Keratinocyte (primary cell): ENCODE measurements at regions not wholly inside any gene's neighbourhood (a gene's known extent, or its start where the extent isn't known, plus 50 kb on each side); places are given as distances from the start of the nearest gene placed in this dataset.

Source experiments
- DNase-seq: peaks from one replicate; pipeline ENCODE4 v3.0.0-alpha.2; 2011; ENCODE audit warnings: low read depth, missing footprints, low spot score
- FAIRE-seq: peaks from 2 replicates; lab custom pipeline; 2011; peaks lifted over from hg19 to GRCh38; lab: Jason Lieb, UNC
- H2AFZ ChIP-seq: 2 replicates; pipeline ENCODE4 v1.6.0; 2012; ENCODE audit warnings: low read length, control low read depth, inconsistent platforms; ENCODE audit not compliant: control insufficient read depth
- H3K27ac ChIP-seq: 2 replicates; pipeline ENCODE4 v1.5.1; 2011; ENCODE audit warnings: low read length; ENCODE audit not compliant: control insufficient read depth, insufficient read depth
- H3K27me3 ChIP-seq: 3 replicates; pipeline ENCODE4 v1.6.0; 2011; ENCODE audit warnings: low read length; ENCODE audit not compliant: control insufficient read depth, insufficient read depth; ENCODE audit errors: extremely low read depth
- H3K36me3 ChIP-seq, 2 experiments: 2 replicates in 1 of 2; 3 replicates in 1 of 2; pipeline ENCODE4 v1.5.1; 2011; ENCODE audit warnings: low read length in 2 of 2, mild to moderate bottlenecking in 1 of 2; ENCODE audit not compliant: control insufficient read depth in 2 of 2, insufficient read depth in 2 of 2; ENCODE audit errors: extremely low read depth in 1 of 2
- H3K4me1 ChIP-seq: 3 replicates; pipeline ENCODE4 v1.5.1; 2011; ENCODE audit warnings: low read length; ENCODE audit not compliant: control insufficient read depth, insufficient read depth; ENCODE audit errors: extremely low read depth
- H3K4me2 ChIP-seq: 3 replicates; pipeline ENCODE4 v1.6.0; 2011; ENCODE audit warnings: low read depth, low read length; ENCODE audit not compliant: control insufficient read depth, insufficient read depth; ENCODE audit errors: extremely low read depth
- H3K4me3 ChIP-seq, 3 experiments: fragments of 200-600 bp in 1 of 3; sonication (generic) in 1 of 3; 2 replicates in 2 of 3; 3 replicates in 1 of 3; pipeline ENCODE4 v1.5.1; 2011 to 2016; ENCODE audit warnings: low read length in 3 of 3, mild to moderate bottlenecking in 3 of 3, control low read depth in 2 of 3, inconsistent platforms in 1 of 3, low read depth in 1 of 3, mixed read lengths in 1 of 3, mixed run types in 1 of 3, moderate library complexity in 1 of 3; ENCODE audit not compliant: control insufficient read depth in 2 of 3, insufficient read depth in 2 of 3; ENCODE audit errors: extremely low read depth in 1 of 3
- H3K79me2 ChIP-seq: 2 replicates; pipeline ENCODE4 v1.6.0; 2012; ENCODE audit warnings: low read length; ENCODE audit not compliant: control insufficient read depth, insufficient read depth
- H3K9ac ChIP-seq: 3 replicates; pipeline ENCODE4 v1.6.0; 2011; ENCODE audit warnings: low read length; ENCODE audit not compliant: control insufficient read depth, insufficient read depth; ENCODE audit errors: extremely low read depth
- H3K9me1 ChIP-seq: 3 replicates; pipeline ENCODE4 v1.6.0; 2011; ENCODE audit warnings: low read length; ENCODE audit not compliant: control insufficient read depth, insufficient read depth; ENCODE audit errors: extremely low read depth
- H3K9me3 ChIP-seq: 2 replicates; pipeline ENCODE4 v1.5.1; 2012; ENCODE audit warnings: low read depth, low read length; ENCODE audit not compliant: control insufficient read depth
- H4K20me1 ChIP-seq: 3 replicates; pipeline ENCODE4 v1.6.0; 2011; ENCODE audit warnings: low read length; ENCODE audit not compliant: control insufficient read depth, insufficient read depth; ENCODE audit errors: extremely low read depth
- CTCF ChIP-seq, 3 experiments: IDR thresholded peaks in 1 of 3; conservative IDR thresholded peaks in 1 of 3; optimal IDR thresholded peaks in 1 of 3; 2 replicates in 2 of 3; 3 replicates in 1 of 3; pipeline versions ENCODE3 to v1.5.1; 2011; ENCODE audit warnings: low read length in 3 of 3, mild to moderate bottlenecking in 3 of 3, moderate library complexity in 2 of 3, control low read depth in 1 of 3, inconsistent platforms in 1 of 3; ENCODE audit not compliant: insufficient read depth in 2 of 3; ENCODE audit errors: extremely low read depth in 1 of 3
- EZH2 ChIP-seq: IDR thresholded peaks from one replicate; pipeline ENCODE4 v1.6.1; 2012; ENCODE audit warnings: inconsistent platforms, mild to moderate bottlenecking, low read length, moderate library complexity
- dilution Hi-C: fragments of 300-500 bp; cut with MboI; formaldehyde crosslinking; loops from one replicate; pipeline ENCODE4 v1.7.0; 2020; ENCODE audit warnings: low sequenced_read_pairs; ENCODE audit not compliant: extremely low pct_ligation_motif_present

GRCh38 chr2:106269591-106270291 is 75.6 kb upstream of the UXS1 start:
- H4K20me1 ChIP-seq, result no peaks in the 10 kb centered on the region
- no peaks in the 10 kb centered on the region for H3K79me2 ChIP-seq
- H3K27me3 ChIP-seq, result no peaks in the 10 kb centered on the region
- no peaks in the 10 kb centered on the region for H3K9me1 ChIP-seq
- H2AFZ ChIP-seq, result peak overlapping the region; percentile 85
- TF ChIP-seq EZH2, result no peak
- peak in 1 of 3 experiments; percentile 30 for TF ChIP-seq CTCF (optimal IDR thresholded peaks at IDR 0.05 in 1 of 3, IDR thresholded peaks at IDR 0.05 in 1 of 3, conservative IDR thresholded peaks at IDR 0.05 in 1 of 3; ENCODE audit: extremely low read depth in 1 of 3, insufficient read depth in 2 of 3, low read length in 3 of 3)
- peaks cover 13% of the 10 kb centered on the region for H3K4me1 ChIP-seq
- DNase-seq (no peak), FAIRE-seq (no peak)
- H3K27ac ChIP-seq, result no peak overlapping the region
- dilution Hi-C loops, result no loop called here
- peak overlapping the region; percentile 37 for H3K9ac ChIP-seq
- H3K4me3 ChIP-seq, result peak overlapping the region in 2 of 3 experiments; percentile 38 to 59
- peak overlapping the region; percentile 82 for H3K4me2 ChIP-seq
- no peaks in the 10 kb centered on the region for H3K36me3 ChIP-seq
- peaks cover 2% of the 10 kb centered on the region for H3K9me3 ChIP-seq

- DNase-seq, result no peak
- peaks cover 2% of the 10 kb centered on the region for H3K9me3 ChIP-seq
- H3K36me3 ChIP-seq, result no peaks in the 10 kb centered on the region
- H4K20me1 ChIP-seq, result no peaks in the 10 kb centered on the region
- dilution Hi-C loops, result no loop called here
- FAIRE-seq, result no peak
- H3K4me3 ChIP-seq, result no peak overlapping the region
- H3K27ac ChIP-seq, result no peak overlapping the region
- H2AFZ ChIP-seq, result no peak overlapping the region
- no peaks in the 10 kb centered on the region for H3K79me2 ChIP-seq
- H3K9ac ChIP-seq, result no peak overlapping the region
- H3K4me1 ChIP-seq, result peaks cover 13% of the 10 kb centered on the region
- H3K4me2 ChIP-seq, result no peak overlapping the region
- H3K9me1 ChIP-seq, result no peaks in the 10 kb centered on the region
- TF ChIP-seq EZH2, result no peak
- no peak for TF ChIP-seq CTCF (optimal IDR thresholded peaks at IDR 0.05 in 1 of 3, IDR thresholded peaks at IDR 0.05 in 1 of 3, conservative IDR thresholded peaks at IDR 0.05 in 1 of 3; ENCODE audit: extremely low read depth in 1 of 3, insufficient read depth in 2 of 3, low read length in 3 of 3)
- no peaks in the 10 kb centered on the region for H3K27me3 ChIP-seq
Observed at GRCh38 chr2:106267997-106268396, 73.9 kb upstream of the UXS1 start.
